H1 (cell line): ENCODE measurements at regions not wholly inside any gene's neighbourhood (a gene's known extent, or its start where the extent isn't known, plus 50 kb on each side); places are given as distances from the start of the nearest gene placed in this dataset.

Experiments
- CTCF ChIA-PET: fragments of 300-600 bp; sonication (Branson Sonifier 250); formaldehyde crosslinking; loops from one replicate; lab custom pipeline; 2021; ENCODE audit not compliant: partially characterized antibody; lab: Charles Lee
- POLR2A ChIA-PET: fragments of 300-600 bp; sonication (Branson Sonifier 250); formaldehyde crosslinking; loops from one replicate; lab custom pipeline; 2021; ENCODE audit warnings: inconsistent platforms; ENCODE audit not compliant: partially characterized antibody; lab: Charles Lee
- DNase-seq, 2 experiments: peaks; one replicate each; pipeline versions ENCODE4 v3.0.0 to v3.0.0-alpha.2; 2010 to 2022; ENCODE audit warnings: low spot score in 2 of 2, low read depth in 1 of 2, mixed read lengths in 1 of 2
- FAIRE-seq: peaks from 2 replicates; lab custom pipeline; 2011; peaks lifted over from hg19 to GRCh38; lab: Jason Lieb, UNC
- H2AFZ ChIP-seq: 2 replicates; pipeline ENCODE4 v1.8.1; 2012; ENCODE audit warnings: low read length, inconsistent platforms
- H2AK5ac ChIP-seq: 2 replicates; pipeline ENCODE4 v1.6.1; 2013; ENCODE audit warnings: low read depth, low read length
- H2BK120ac ChIP-seq: replicated peaks from 2 replicates; pipeline ENCODE3; 2013; ENCODE audit warnings: low read depth, low read length, inconsistent platforms
- H2BK12ac ChIP-seq: 2 replicates; pipeline ENCODE4 v1.6.1; 2013; ENCODE audit warnings: low read depth, low read length
- H2BK15ac ChIP-seq: 2 replicates; pipeline ENCODE4 v1.6.1; 2013; ENCODE audit warnings: low read length
- H2BK20ac ChIP-seq: 2 replicates; pipeline ENCODE4 v1.6.1; 2013; ENCODE audit warnings: low read length
- H2BK5ac ChIP-seq: 2 replicates; pipeline ENCODE4 v1.6.1; 2013; ENCODE audit warnings: low read depth, low read length
- H3K14ac ChIP-seq: 2 replicates; pipeline ENCODE4 v1.6.1; 2013; ENCODE audit warnings: inconsistent platforms; ENCODE audit not compliant: insufficient read length
- H3K18ac ChIP-seq: 2 replicates; pipeline ENCODE4 v1.6.1; 2013; ENCODE audit warnings: low read length; ENCODE audit errors: extremely low read depth
- H3K23ac ChIP-seq: 2 replicates; pipeline ENCODE4 v1.6.1; 2013; ENCODE audit warnings: inconsistent platforms; ENCODE audit not compliant: insufficient read length
- H3K23me2 ChIP-seq: 2 replicates; pipeline ENCODE4 v1.6.1; 2013; ENCODE audit warnings: low read depth, low read length
- H3K27ac ChIP-seq: 2 replicates; pipeline ENCODE4 v1.6.1; 2011; ENCODE audit warnings: low read depth, low read length, inconsistent platforms
- H3K27me3 ChIP-seq, 4 experiments: replicated peaks in 1 of 4; 1 replicate in 1 of 4; 2 replicates in 3 of 4; pipeline versions ENCODE4 v1.6.1 to v1.8.1; 2011 to 2013; ENCODE audit warnings: low read length in 3 of 4, mild to moderate bottlenecking in 3 of 4, inconsistent platforms in 2 of 4, mixed read lengths in 2 of 4, moderate library complexity in 1 of 4; ENCODE audit not compliant: control insufficient read depth in 3 of 4, insufficient read depth in 3 of 4; ENCODE audit errors: extremely low read depth in 1 of 4
- H3K36me3 ChIP-seq, 4 experiments: 2 replicates each; pipeline versions ENCODE4 v1.6.1 to v1.8.1; 2011 to 2013; ENCODE audit warnings: mild to moderate bottlenecking in 4 of 4, low read length in 3 of 4, moderate library complexity in 2 of 4, control low read depth in 1 of 4, inconsistent platforms in 1 of 4; ENCODE audit not compliant: insufficient read depth in 4 of 4, control insufficient read depth in 2 of 4
- H3K4ac ChIP-seq: replicated peaks from 2 replicates; pipeline ENCODE3; 2013; ENCODE audit warnings: low read length, low read depth, mixed read lengths, inconsistent platforms; ENCODE audit not compliant: insufficient read length
- H3K4me1 ChIP-seq, 4 experiments: replicated peaks in 1 of 4; 1 replicate in 1 of 4; 2 replicates in 3 of 4; pipeline versions ENCODE4 v1.6.1 to v1.8.1; 2011 to 2013; ENCODE audit warnings: low read length in 3 of 4, inconsistent platforms in 2 of 4, mixed read lengths in 1 of 4; ENCODE audit not compliant: insufficient read depth in 4 of 4, control insufficient read depth in 3 of 4
- H3K4me2 ChIP-seq, 2 experiments: 2 replicates each; pipeline versions ENCODE4 v1.6.1 to v1.8.1; 2011 to 2013; ENCODE audit warnings: low read depth in 2 of 2, low read length in 2 of 2, control low read depth in 1 of 2, inconsistent platforms in 1 of 2, mild to moderate bottlenecking in 1 of 2; ENCODE audit not compliant: insufficient read depth in 1 of 2
- H3K4me3 ChIP-seq, 4 experiments: fragments of 200-600, 300-600 bp in 1 of 4; sonication (generic), shearing (Covaris generic), sonication (Bioruptor Twin) in 1 of 4; 2 replicates each; pipeline versions ENCODE4 v1.5.1 to v1.8.1; 2011 to 2016; ENCODE audit warnings: low read length in 4 of 4, low read depth in 3 of 4, control low read depth in 2 of 4, inconsistent platforms in 2 of 4, mild to moderate bottlenecking in 2 of 4, mixed read lengths in 1 of 4, moderate library complexity in 1 of 4; ENCODE audit not compliant: insufficient read depth in 2 of 4; ENCODE audit errors: extremely low read depth in 1 of 4
- H3K56ac ChIP-seq: replicated peaks from 2 replicates; pipeline ENCODE3; 2013; ENCODE audit warnings: low read depth, mild to moderate bottlenecking, mixed read lengths, low read length, inconsistent platforms; ENCODE audit not compliant: insufficient read length
- H3K79me1 ChIP-seq: 2 replicates; pipeline ENCODE4 v1.6.1; 2013; ENCODE audit warnings: low read depth, low read length, control low read depth
- H3K79me2 ChIP-seq, 2 experiments: 2 replicates each; pipeline versions ENCODE4 v1.6.1 to v1.8.1; 2012 to 2013; ENCODE audit warnings: low read length in 2 of 2, mild to moderate bottlenecking in 2 of 2, inconsistent platforms in 1 of 2; ENCODE audit not compliant: insufficient read depth in 2 of 2, control insufficient read depth in 1 of 2
- H3K9ac ChIP-seq, 4 experiments: replicated peaks in 1 of 4; 1 replicate in 1 of 4; 2 replicates in 3 of 4; pipeline versions ENCODE4 v1.6.1 to v1.8.1; 2011 to 2013; ENCODE audit warnings: low read depth in 3 of 4, low read length in 3 of 4, control low read depth in 2 of 4, mild to moderate bottlenecking in 2 of 4, moderate library complexity in 2 of 4, inconsistent platforms in 1 of 4; ENCODE audit errors: extremely low read depth in 1 of 4
- H3K9me3 ChIP-seq, 2 experiments: 2 replicates each; pipeline versions ENCODE4 v1.6.1 to v1.8.1; 2012 to 2013; ENCODE audit warnings: mild to moderate bottlenecking in 2 of 2, moderate library complexity in 2 of 2, control low read depth in 1 of 2, inconsistent platforms in 1 of 2, low read depth in 1 of 2, low read length in 1 of 2, mixed read lengths in 1 of 2; ENCODE audit not compliant: insufficient read depth in 2 of 2
- H4K20me1 ChIP-seq, 2 experiments: replicated peaks in 1 of 2; 2 replicates each; pipeline versions ENCODE3 to v1.8.1; 2011 to 2013; ENCODE audit warnings: inconsistent platforms in 2 of 2, low read length in 2 of 2, mild to moderate bottlenecking in 1 of 2; ENCODE audit not compliant: insufficient read depth in 2 of 2, control insufficient read depth in 1 of 2
- H4K5ac ChIP-seq: 2 replicates; pipeline ENCODE4 v1.6.1; 2013; ENCODE audit warnings: low read length, low read depth, mixed read lengths, inconsistent platforms; ENCODE audit not compliant: insufficient read length
- H4K8ac ChIP-seq: 2 replicates; pipeline ENCODE4 v1.8.0; 2013; ENCODE audit warnings: mild to moderate bottlenecking, moderate library complexity, low read length, inconsistent platforms; ENCODE audit not compliant: insufficient read depth; ENCODE audit errors: extremely low read depth
- H4K91ac ChIP-seq: replicated peaks from 2 replicates; pipeline ENCODE3; 2013; ENCODE audit warnings: low read length, mixed read lengths, inconsistent platforms; ENCODE audit not compliant: insufficient read length
- BACH1 ChIP-seq: IDR thresholded peaks from 2 replicates; pipeline ENCODE4 v1.6.1; 2012; ENCODE audit warnings: low read length, improper control_type of control experiment
- CREB1 ChIP-seq: IDR thresholded peaks from 2 replicates; pipeline ENCODE4 v1.6.1; 2012; ENCODE audit warnings: inconsistent platforms
- EGR1 ChIP-seq: IDR thresholded peaks from 2 replicates; pipeline ENCODE4 v1.6.1; 2011; ENCODE audit warnings: low read depth, low read length, borderline replicate concordance
- EZH2 ChIP-seq: fragments of 200-600 bp; sonication (generic); IDR thresholded peaks from 2 replicates; pipeline ENCODE4 v1.7.1; 2012; ENCODE audit warnings: low read depth, mild to moderate bottlenecking, moderate library complexity, low read length, inconsistent platforms; ENCODE audit not compliant: severe bottlenecking
- FOSL1 ChIP-seq: IDR thresholded peaks from 2 replicates; pipeline ENCODE4 v1.6.1; 2011; ENCODE audit warnings: mild to moderate bottlenecking, low read depth, low read length, moderate library complexity; ENCODE audit not compliant: insufficient read depth
- JUND ChIP-seq: IDR thresholded peaks from 2 replicates; pipeline ENCODE4 v1.6.1; 2011; ENCODE audit warnings: mild to moderate bottlenecking, improper control_type of control experiment, low read length
- KDM5A ChIP-seq: fragments of 200-600 bp; IDR thresholded peaks from 2 replicates; pipeline ENCODE4 v1.7.1; 2012; ENCODE audit warnings: mild to moderate bottlenecking, low read length, inconsistent platforms, mixed read lengths
- MAFK ChIP-seq: IDR thresholded peaks from 2 replicates; pipeline ENCODE4 v1.6.1; 2012; ENCODE audit warnings: low read depth, mild to moderate bottlenecking, improper control_type of control experiment, low read length
- POLR2A ChIP-seq, 2 experiments: IDR thresholded peaks; 1 replicate in 1 of 2; 2 replicates in 1 of 2; pipeline ENCODE4 v1.6.1; 2011; ENCODE audit warnings: low read depth in 2 of 2, low read length in 2 of 2, mild to moderate bottlenecking in 2 of 2; ENCODE audit errors: control extremely low read depth in 1 of 2
- TAF1 ChIP-seq: IDR thresholded peaks from 2 replicates; pipeline ENCODE4 v1.6.1; 2011; ENCODE audit warnings: mild to moderate bottlenecking, low read depth, low read length
- USF2 ChIP-seq: IDR thresholded peaks from 2 replicates; pipeline ENCODE4 v1.6.1; 2011; ENCODE audit warnings: low read length, improper control_type of control experiment
- ZNF274 ChIP-seq: IDR thresholded peaks from 2 replicates; pipeline ENCODE4 v1.7.0; 2012; ENCODE audit warnings: low read length, borderline replicate concordance; ENCODE audit errors: extremely low read depth
- WGBS, 2 experiments: shearing (Covaris generic) in 1 of 2; methylation state at CpG; one replicate each; pipeline versions ENCODE4 v1.1.6 to v1.1.7; 2013 to 2015; ENCODE audit warnings: low lambda C conversion rate in 2 of 2, mixed read lengths in 2 of 2, inconsistent platforms in 1 of 2, low coverage in 1 of 2, missing lambda C conversion rate in 1 of 2; ENCODE audit not compliant: insufficient replicate concordance in 2 of 2, insufficient coverage in 1 of 2, insufficient read length in 1 of 2; ENCODE audit errors: extremely low coverage in 1 of 2, missing lambda C conversion rate in 1 of 2; 5-methylcytosine and 5-hydroxymethylcytosine counted together
- TF ChIP-seq, protein P1 (sequence below): IDR thresholded peaks from 2 replicates; pipeline ENCODE4 v1.6.1; 2012; ENCODE audit warnings: low read length, inconsistent platforms

DNA sequence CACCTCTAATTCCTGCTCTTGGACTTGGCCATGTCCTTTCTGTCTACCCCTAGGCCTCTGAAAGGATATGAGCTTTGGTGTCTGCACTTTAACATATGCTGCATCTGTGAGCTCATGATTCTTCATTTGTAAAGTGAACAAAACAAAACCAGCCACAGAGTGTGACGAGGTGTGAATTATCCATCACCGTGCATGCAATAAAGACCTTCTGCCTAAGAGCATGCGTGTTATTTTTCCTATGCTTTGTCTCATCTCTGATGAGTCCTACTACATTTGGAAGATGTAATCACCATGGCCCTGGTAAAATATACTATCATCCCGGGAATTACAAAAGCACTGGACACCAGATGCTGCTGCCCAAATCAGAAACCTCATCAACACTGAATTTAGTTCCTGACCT lies 103.5 kb upstream of the KCNAB1 start:
- POLR2A ChIA-PET = interaction anchor here (0.8 kb wide), 1 partner anchor 12 kb away, joined by 3 read pairs; no protein-coding TSS in a partner anchor
- CTCF ChIA-PET = interaction anchor here (0.9 to 1.9 kb wide), 9 partner anchors 11 to 433 kb away, joined by 3 to 6 read pairs (median 3); no protein-coding TSS in a partner anchor
- no peak for TF ChIP-seq TAF1
- no peak for TF ChIP-seq POLR2A (IDR thresholded peaks at IDR 0.05; ENCODE audit: control extremely low read depth in 1 of 2, low read depth in 2 of 2, low read length in 2 of 2)
- TF ChIP-seq BACH1 = no peak
- no peak for TF ChIP-seq ZNF274
- TF ChIP-seq EZH2 = no peak
- no peak for TF ChIP-seq MAFK
- no peak for TF ChIP-seq JUND
- no peak for TF ChIP-seq FOSL1
- TF ChIP-seq EGR1 = no peak
- TF ChIP-seq CREB1 = no peak
- TF ChIP-seq, protein P1, sequence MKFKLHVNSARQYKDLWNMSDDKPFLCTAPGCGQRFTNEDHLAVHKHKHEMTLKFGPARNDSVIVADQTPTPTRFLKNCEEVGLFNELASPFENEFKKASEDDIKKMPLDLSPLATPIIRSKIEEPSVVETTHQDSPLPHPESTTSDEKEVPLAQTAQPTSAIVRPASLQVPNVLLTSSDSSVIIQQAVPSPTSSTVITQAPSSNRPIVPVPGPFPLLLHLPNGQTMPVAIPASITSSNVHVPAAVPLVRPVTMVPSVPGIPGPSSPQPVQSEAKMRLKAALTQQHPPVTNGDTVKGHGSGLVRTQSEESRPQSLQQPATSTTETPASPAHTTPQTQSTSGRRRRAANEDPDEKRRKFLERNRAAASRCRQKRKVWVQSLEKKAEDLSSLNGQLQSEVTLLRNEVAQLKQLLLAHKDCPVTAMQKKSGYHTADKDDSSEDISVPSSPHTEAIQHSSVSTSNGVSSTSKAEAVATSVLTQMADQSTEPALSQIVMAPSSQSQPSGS = no peak
- no peak for TF ChIP-seq USF2
- TF ChIP-seq KDM5A = no peak

More for the DNA sequence above, 103.5 kb upstream of the KCNAB1 start:
- no peak overlapping the region for H4K8ac ChIP-seq
- no peak overlapping the region for H2AFZ ChIP-seq
- H3K23me2 ChIP-seq = no peaks in the 10 kb centered on the region
- 94% methylated on average over 4 of the region's 4 CpGs; no CpG with 5 or more reads in 1 of the 2 experiments for WGBS, 2 experiments
- no peaks in the 10 kb centered on the region for H3K79me2 ChIP-seq
- H3K9ac ChIP-seq = no peak overlapping the region
- no peaks in the 10 kb centered on the region for H4K20me1 ChIP-seq
- no peaks in the 10 kb centered on the region for H3K36me3 ChIP-seq
- H2BK15ac ChIP-seq = no peak overlapping the region
- DNase-seq = no peak
- H2BK120ac ChIP-seq = no peak overlapping the region
- no peak overlapping the region for H2BK5ac ChIP-seq
- H3K27me3 ChIP-seq = no peaks in the 10 kb centered on the region
- no peak overlapping the region for H3K4me3 ChIP-seq
- no peak overlapping the region for H3K18ac ChIP-seq
- no peak overlapping the region for H3K4me2 ChIP-seq
- FAIRE-seq = no peak
- H3K4me1 ChIP-seq = peaks cover 0 to 9% (median 0%) of the 10 kb centered on the region in 4 experiments; a peak in 1 of 7 replicates
- H2AK5ac ChIP-seq = no peak overlapping the region
- H4K5ac ChIP-seq = no peak overlapping the region
- H2BK12ac ChIP-seq = no peak overlapping the region
- H3K9me3 ChIP-seq = no peaks in the 10 kb centered on the region
- H3K56ac ChIP-seq = no peak overlapping the region
- no peak overlapping the region for H3K27ac ChIP-seq
- H2BK20ac ChIP-seq = no peak overlapping the region
- no peak overlapping the region for H3K23ac ChIP-seq
- H4K91ac ChIP-seq = no peak overlapping the region
- H3K4ac ChIP-seq = no peak overlapping the region
- no peaks in the 10 kb centered on the region for H3K79me1 ChIP-seq
- H3K14ac ChIP-seq = no peak overlapping the region
